ENCODE measurements at regions not wholly inside any gene's neighbourhood (a gene's known extent, or its start where the extent isn't known, plus 50 kb on each side); places are given as distances from the start of the nearest gene placed in this dataset.

DNA sequence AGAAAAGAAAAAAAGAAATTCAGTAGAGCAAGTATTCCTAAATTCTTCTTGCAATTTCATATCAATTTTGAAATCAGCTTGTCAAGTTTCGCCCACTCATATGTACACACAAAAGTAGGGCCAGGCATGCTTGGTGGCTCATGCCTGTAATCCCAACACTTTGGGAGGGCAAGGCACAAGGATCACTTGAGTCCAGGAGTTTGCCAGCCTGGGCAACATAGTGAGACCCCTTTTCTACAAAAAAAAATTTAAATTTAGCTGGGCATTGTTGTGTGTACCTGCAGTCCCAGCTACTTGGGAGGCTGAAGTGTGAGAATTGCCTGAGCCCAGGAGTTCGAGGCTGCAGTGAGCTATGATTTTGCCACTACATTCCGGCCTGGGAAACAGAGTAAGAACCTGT lies 65.4 kb downstream of the MRPL32 start:
- TF ChIP-seq, protein P1, sequence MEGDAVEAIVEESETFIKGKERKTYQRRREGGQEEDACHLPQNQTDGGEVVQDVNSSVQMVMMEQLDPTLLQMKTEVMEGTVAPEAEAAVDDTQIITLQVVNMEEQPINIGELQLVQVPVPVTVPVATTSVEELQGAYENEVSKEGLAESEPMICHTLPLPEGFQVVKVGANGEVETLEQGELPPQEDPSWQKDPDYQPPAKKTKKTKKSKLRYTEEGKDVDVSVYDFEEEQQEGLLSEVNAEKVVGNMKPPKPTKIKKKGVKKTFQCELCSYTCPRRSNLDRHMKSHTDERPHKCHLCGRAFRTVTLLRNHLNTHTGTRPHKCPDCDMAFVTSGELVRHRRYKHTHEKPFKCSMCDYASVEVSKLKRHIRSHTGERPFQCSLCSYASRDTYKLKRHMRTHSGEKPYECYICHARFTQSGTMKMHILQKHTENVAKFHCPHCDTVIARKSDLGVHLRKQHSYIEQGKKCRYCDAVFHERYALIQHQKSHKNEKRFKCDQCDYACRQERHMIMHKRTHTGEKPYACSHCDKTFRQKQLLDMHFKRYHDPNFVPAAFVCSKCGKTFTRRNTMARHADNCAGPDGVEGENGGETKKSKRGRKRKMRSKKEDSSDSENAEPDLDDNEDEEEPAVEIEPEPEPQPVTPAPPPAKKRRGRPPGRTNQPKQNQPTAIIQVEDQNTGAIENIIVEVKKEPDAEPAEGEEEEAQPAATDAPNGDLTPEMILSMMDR (conservative IDR thresholded peaks at IDR 0.05; ENCODE audit: low read depth in 2 of 2) = no peak
- TF ChIP-seq POLR2AphosphoS5 (IDR thresholded peaks at IDR 0.05; ENCODE audit: low read depth) = no peak
- TF ChIP-seq CREB1 (CRISPR knock-in tag; IDR thresholded peaks at IDR 0.05; ENCODE audit: low read depth) = no peak
- TF ChIP-seq EZH2 (IDR thresholded peaks at IDR 0.05; ENCODE audit: low read depth, unreplicated experiment) = no peak
- TF ChIP-seq ZNF114 (CRISPR knock-in tag; IDR thresholded peaks at IDR 0.05) = no peak
- TF ChIP-seq JUNB (IDR thresholded peaks at IDR 0.05; ENCODE audit: unreplicated experiment) = no peak
- no peak for TF ChIP-seq EZH2phosphoT487 (IDR thresholded peaks at IDR 0.05; ENCODE audit: unreplicated experiment)
